ENCODE measurements at regions not wholly inside any gene's neighbourhood (a gene's known extent, or its start where the extent isn't known, plus 50 kb on each side); places are given as distances from the start of the nearest gene placed in this dataset.

GRCh38 chr6:33896391-33897188 lies 92.8 kb upstream of the MLN start:
- TF ChIP-seq POLR2A (IDR thresholded peaks at IDR 0.05; ENCODE audit: borderline replicate concordance, extremely low read depth, insufficient read depth, insufficient read length) (no peak), TCF7L2 (IDR thresholded peaks at IDR 0.05; ENCODE audit: borderline replicate concordance, extremely low read depth, insufficient read depth, insufficient read length) (no peak), RAD21 (IDR thresholded peaks at IDR 0.05; ENCODE audit: low read depth) (no peak), YY1 (IDR thresholded peaks at IDR 0.05; ENCODE audit: extremely low read depth, insufficient replicate concordance, low read depth, low read length) (no peak), CEBPB (IDR thresholded peaks at IDR 0.05; ENCODE audit: low read depth) (no peak)
- TF ChIP-seq, protein P1, sequence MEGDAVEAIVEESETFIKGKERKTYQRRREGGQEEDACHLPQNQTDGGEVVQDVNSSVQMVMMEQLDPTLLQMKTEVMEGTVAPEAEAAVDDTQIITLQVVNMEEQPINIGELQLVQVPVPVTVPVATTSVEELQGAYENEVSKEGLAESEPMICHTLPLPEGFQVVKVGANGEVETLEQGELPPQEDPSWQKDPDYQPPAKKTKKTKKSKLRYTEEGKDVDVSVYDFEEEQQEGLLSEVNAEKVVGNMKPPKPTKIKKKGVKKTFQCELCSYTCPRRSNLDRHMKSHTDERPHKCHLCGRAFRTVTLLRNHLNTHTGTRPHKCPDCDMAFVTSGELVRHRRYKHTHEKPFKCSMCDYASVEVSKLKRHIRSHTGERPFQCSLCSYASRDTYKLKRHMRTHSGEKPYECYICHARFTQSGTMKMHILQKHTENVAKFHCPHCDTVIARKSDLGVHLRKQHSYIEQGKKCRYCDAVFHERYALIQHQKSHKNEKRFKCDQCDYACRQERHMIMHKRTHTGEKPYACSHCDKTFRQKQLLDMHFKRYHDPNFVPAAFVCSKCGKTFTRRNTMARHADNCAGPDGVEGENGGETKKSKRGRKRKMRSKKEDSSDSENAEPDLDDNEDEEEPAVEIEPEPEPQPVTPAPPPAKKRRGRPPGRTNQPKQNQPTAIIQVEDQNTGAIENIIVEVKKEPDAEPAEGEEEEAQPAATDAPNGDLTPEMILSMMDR (IDR thresholded peaks at IDR 0.05 in 2 of 3, conservative IDR thresholded peaks at IDR 0.05 in 1 of 3; ENCODE audit: borderline replicate concordance in 1 of 3, insufficient read depth in 1 of 3, low read depth in 2 of 3, low read length in 2 of 3) = no peak

All from HCT116 (cell line).